K562 (cell line): ENCODE measurements at regions not wholly inside any gene's neighbourhood (a gene's known extent, or its start where the extent isn't known, plus 50 kb on each side); places are given as distances from the start of the nearest gene placed in this dataset.

ENCODE experiments used
- ATAC-seq: fragments of 200-7000 bp; cut with Tn5 transposase; 3 replicates; pipeline ENCODE4 v1.9.1; 2020; ENCODE audit warnings: moderate library complexity
- BruUV-seq: library from RNA; stranded (reverse); fragments of 400-500 nt; replicated peaks from 2 replicates; lab custom pipeline; 2021; lab: Mats Ljungman, UMichigan
- CTCF ChIA-PET: fragments of 300-600 bp; formaldehyde crosslinking; extraction: SDS; loops from one replicate; lab custom pipeline; 2021; ENCODE audit warnings: low intra/inter-chr PET ratio; lab: Yijun Ruan, JAX
- POLR2A ChIA-PET: fragments of 300-600, 350-650 bp; sonication (Branson Sonifier 250); formaldehyde crosslinking; extraction: SDS; loops from one replicate; lab custom pipeline; 2021; ENCODE audit warnings: antibody characterized with exemption, inconsistent platforms; lab: Yijun Ruan, JAX
- DNase-seq, 4 experiments: peaks; one replicate each; pipeline versions ENCODE4 v3.0.0 to v3.0.0-alpha.2; 2011 to 2018; ENCODE audit warnings: low spot score in 3 of 4, mixed read lengths in 3 of 4; ENCODE audit errors: extremely low read depth in 1 of 4
- FAIRE-seq: peaks from 2 replicates; lab custom pipeline; 2011; peaks lifted over from hg19 to GRCh38; lab: Jason Lieb, UNC
- H2AFZ ChIP-seq: 2 replicates; pipeline ENCODE4 v1.6.0; 2011; ENCODE audit warnings: low read depth, low read length, control low read depth, inconsistent platforms
- H3K27ac ChIP-seq: fragments of 200-600 bp; 3 replicates; pipeline ENCODE4 v1.8.0; 2011; ENCODE audit warnings: low read depth, mild to moderate bottlenecking, control low read depth, inconsistent platforms, low read length, moderate library complexity, mixed read lengths; ENCODE audit errors: extremely low read depth
- H3K27me3 ChIP-seq, 2 experiments: fragments of 300-600 bp in 1 of 2; 2 replicates in 1 of 2; 3 replicates in 1 of 2; pipeline versions ENCODE4 v1.6.0 to v1.8.0; 2011; ENCODE audit warnings: inconsistent platforms in 2 of 2, low read length in 2 of 2, mild to moderate bottlenecking in 1 of 2, mixed read lengths in 1 of 2, moderate library complexity in 1 of 2; ENCODE audit not compliant: control insufficient read depth in 2 of 2, insufficient read depth in 2 of 2
- H3K36me3 ChIP-seq: fragments of 300-600 bp; 3 replicates; pipeline ENCODE4 v1.8.0; 2011; ENCODE audit warnings: mild to moderate bottlenecking, low read length, inconsistent platforms; ENCODE audit not compliant: control insufficient read depth, insufficient read depth
- H3K4me1 ChIP-seq, 2 experiments: fragments of 200-600 bp in 1 of 2; replicated peaks in 1 of 2; 2 replicates in 1 of 2; 3 replicates in 1 of 2; pipeline versions ENCODE4 v1.5.1 to v1.8.0; 2011; ENCODE audit warnings: inconsistent platforms in 2 of 2, low read length in 2 of 2, mild to moderate bottlenecking in 1 of 2, mixed read lengths in 1 of 2, moderate library complexity in 1 of 2; ENCODE audit not compliant: control insufficient read depth in 2 of 2, insufficient read depth in 2 of 2
- H3K4me2 ChIP-seq: 2 replicates; pipeline ENCODE4 v1.6.1; 2011; ENCODE audit warnings: low read length, control low read depth, inconsistent platforms, mixed read lengths; ENCODE audit not compliant: insufficient read depth
- H3K4me3 ChIP-seq: fragments of 200-600 bp; sonication (generic), shearing (Covaris generic); 2 replicates; pipeline ENCODE4 v1.5.1; 2016; ENCODE audit warnings: control low read depth, inconsistent platforms
- H3K79me2 ChIP-seq: fragments of 200-600 bp; 3 replicates; pipeline ENCODE4 v1.8.0; 2011; ENCODE audit warnings: low read length, inconsistent platforms; ENCODE audit not compliant: control insufficient read depth, insufficient read depth
- H3K9ac ChIP-seq, 2 experiments: 2 replicates each; pipeline versions ENCODE4 v1.6.0 to v1.6.1; 2011; ENCODE audit warnings: low read depth in 2 of 2, low read length in 2 of 2, control low read depth in 1 of 2, inconsistent platforms in 1 of 2, mild to moderate bottlenecking in 1 of 2, mixed read lengths in 1 of 2; ENCODE audit not compliant: insufficient read depth in 1 of 2
- H3K9me1 ChIP-seq: one replicate; pipeline ENCODE4 v1.6.0; 2011; ENCODE audit warnings: inconsistent platforms, mild to moderate bottlenecking, low read length, moderate library complexity; ENCODE audit not compliant: control insufficient read depth, insufficient read depth
- H3K9me3 ChIP-seq: replicated peaks from 2 replicates; pipeline ENCODE4 v1.5.1; 2011; ENCODE audit warnings: low read depth, low read length, inconsistent platforms; ENCODE audit not compliant: control insufficient read depth, insufficient read depth
- H4K20me1 ChIP-seq: replicated peaks from 2 replicates; pipeline ENCODE4 v1.6.1; 2011; ENCODE audit warnings: low read length, inconsistent platforms, mixed read lengths; ENCODE audit not compliant: control insufficient read depth, insufficient read depth
- CEBPG ChIP-seq, 3 experiments: fragments of 200-800 bp in 1 of 3; sonication (Bioruptor generic) in 1 of 3; sonication (generic) in 1 of 3; formaldehyde crosslinking in 1 of 3; IDR thresholded peaks in 2 of 3; conservative IDR thresholded peaks in 1 of 3; 2 replicates each; pipeline versions ENCODE4 v1.6.1 to v1.8.0; 2016 to 2022; ENCODE audit warnings: missing compliant biosample characterization in 2 of 3, missing genetic modification characterization in 2 of 3, mild to moderate bottlenecking in 1 of 3, missing genetic modification reagents in 1 of 3
- COPS2 ChIP-seq: fragments of 450-650 bp; conservative IDR thresholded peaks from 2 replicates; pipeline ENCODE4 v1.6.1; 2016; ENCODE audit warnings: mild to moderate bottlenecking, moderate library complexity
- CTCFL ChIP-seq: IDR thresholded peaks from 2 replicates; pipeline ENCODE4 v1.6.1; 2011; ENCODE audit warnings: borderline replicate concordance, low read depth, mild to moderate bottlenecking, moderate library complexity, low read length; ENCODE audit not compliant: insufficient read depth, poor library complexity, severe bottlenecking
- ELF1 ChIP-seq: fragments of 200-800 bp; sonication (Bioruptor generic); IDR thresholded peaks from 2 replicates; pipeline ENCODE4 v1.6.1; 2016; ENCODE audit warnings: missing genetic modification characterization, missing compliant biosample characterization
- JUNB ChIP-seq: fragments of 450-650 bp; formaldehyde crosslinking; conservative IDR thresholded peaks from 2 replicates; pipeline ENCODE4 v1.4.0; 2020; ENCODE audit warnings: mild to moderate bottlenecking
- MTA3 ChIP-seq: fragments of 450-650 bp; formaldehyde crosslinking; IDR thresholded peaks from 2 replicates; pipeline ENCODE4 v1.6.1; 2017; ENCODE audit warnings: mild to moderate bottlenecking, borderline replicate concordance
- RFX1 ChIP-seq: fragments of 450-650 bp; IDR thresholded peaks from 2 replicates; pipeline ENCODE4 v1.6.1; 2016; ENCODE audit warnings: mild to moderate bottlenecking, moderate library complexity
- TOE1 ChIP-seq, 2 experiments: fragments of 450-650 bp in 1 of 2; sonication (generic) in 1 of 2; formaldehyde crosslinking in 1 of 2; IDR thresholded peaks; 2 replicates each; pipeline versions ENCODE4 v1.7.1 to v1.8.0; 2016 to 2022; ENCODE audit warnings: borderline replicate concordance in 2 of 2, mild to moderate bottlenecking in 2 of 2, antibody characterized with exemption in 1 of 2, inconsistent platforms in 1 of 2, low read depth in 1 of 2, missing genetic modification reagents in 1 of 2, moderate library complexity in 1 of 2
- TSC22D4 ChIP-seq: fragments of 450-650 bp; IDR thresholded peaks from 2 replicates; pipeline ENCODE4 v1.6.1; 2016; ENCODE audit warnings: missing genetic modification characterization, missing biosample characterization, control low read depth
- UBTF ChIP-seq, 2 experiments: IDR thresholded peaks; 2 replicates each; pipeline ENCODE4 v1.6.1; 2012; ENCODE audit warnings: improper control_type of control experiment in 2 of 2, low read depth in 2 of 2, low read length in 2 of 2, borderline replicate concordance in 1 of 2
- ZNF316 ChIP-seq: fragments of 450-650 bp; IDR thresholded peaks from 2 replicates; pipeline ENCODE4 v1.6.1; 2016
- ZNF707 ChIP-seq: fragments of 250-450 bp; sonication (Bioruptor Pico); conservative IDR thresholded peaks from 2 replicates; pipeline ENCODE4 v1.8.0; 2022; ENCODE audit warnings: inconsistent platforms, mild to moderate bottlenecking, moderate library complexity
- WGBS: fragments of 100-300 bp; shearing (Covaris generic); methylation state at CpG from one replicate; pipeline ENCODE4 v1.1.6; 2016; ENCODE audit warnings: low coverage, mixed read lengths; ENCODE audit not compliant: insufficient coverage; ENCODE audit errors: missing lambda C conversion rate; 5-methylcytosine and 5-hydroxymethylcytosine counted together
- in situ Hi-C: fragments of 300-500 bp; cut with MboI; formaldehyde crosslinking; loops from 4 replicates; pipeline ENCODE4 v1.15.0; 2018; ENCODE audit warnings: inconsistent platforms, mixed read lengths
- intact Hi-C: fragments of 100-400 bp; cut with micrococcal nuclease; formaldehyde crosslinking; loops from 2 replicates; pipeline ENCODE4 v1.14.2; 2022

- no peak for TF ChIP-seq CTCFL
- TF ChIP-seq ZNF316: peak; percentile 81
- TF ChIP-seq ELF1 (tag): no peak
- TF ChIP-seq MTA3: no peak
Observed at GRCh38 chr7:46518713-46519112, 597.6 kb upstream of the IGFBP3 start (continued).

- CTCF ChIA-PET: no interaction called here
- Histone ChIP-seq H3K9me3 (0 out of 2 replicates have a peak, but pooled peaks cover 1% of the 10 kb centered on the region), H3K4me1 (no peaks in the 10 kb centered on the region), H3K27ac (no peak overlapping the region), H4K20me1 (no peaks in the 10 kb centered on the region), H3K4me3 (no peak overlapping the region), H3K9ac (no peak overlapping the region), H3K79me2 (no peaks in the 10 kb centered on the region), H3K36me3 (no peaks in the 10 kb centered on the region), H3K9me1 (no peaks in the 10 kb centered on the region), H3K4me2 (no peak overlapping the region), H3K27me3 (no peaks in the 10 kb centered on the region), H2AFZ (no peak overlapping the region)
- intact Hi-C loops: no loop called here
- no TSS peak for BruUV-seq
- WGBS: 0% methylated on average over 1 of the region's 1 CpG
- no peak for DNase-seq
- no peak for ATAC-seq
- in situ Hi-C loops: no loop called here
- no peak for FAIRE-seq
- POLR2A ChIA-PET: no interaction called here
- TF ChIP-seq TOE1 (IDR thresholded peaks at IDR 0.05; ENCODE audit: borderline replicate concordance): no peak
- no peak for TF ChIP-seq TOE1 (CRISPR knock-in tag; IDR thresholded peaks at IDR 0.05; ENCODE audit: borderline replicate concordance, low read depth)
- no peak for TF ChIP-seq COPS2
- TF ChIP-seq UBTF (IDR thresholded peaks at IDR 0.05; ENCODE audit: borderline replicate concordance in 1 of 2, low read depth in 2 of 2, low read length in 2 of 2): no peak
- no peak for TF ChIP-seq ZNF707
- no peak for TF ChIP-seq CEBPG (CRISPR knock-in tag; IDR thresholded peaks at IDR 0.05)
- no peak for TF ChIP-seq CEBPG (tag; conservative IDR thresholded peaks at IDR 0.05 in 1 of 2, IDR thresholded peaks at IDR 0.05 in 1 of 2)
- TF ChIP-seq JUNB (CRISPR knock-in tag): no peak
- no peak for TF ChIP-seq TSC22D4 (tag)
- no peak for TF ChIP-seq RFX1
Observed at GRCh38 chr7:46515844-46516590, 594.9 kb upstream of the IGFBP3 start.
